NCI-H2029 (cell line): ENCODE measurements at regions not wholly inside any gene's neighbourhood (a gene's known extent, or its start where the extent isn't known, plus 50 kb on each side); places are given as distances from the start of the nearest gene placed in this dataset.
A peak's percentile ranks its signal among the peaks of the same experiment; 100 is the strongest.

Experiments used
- DNase-seq: peaks from one replicate; lab custom pipeline; 2025; lab: John Stamatoyannopoulos, UW

DNA sequence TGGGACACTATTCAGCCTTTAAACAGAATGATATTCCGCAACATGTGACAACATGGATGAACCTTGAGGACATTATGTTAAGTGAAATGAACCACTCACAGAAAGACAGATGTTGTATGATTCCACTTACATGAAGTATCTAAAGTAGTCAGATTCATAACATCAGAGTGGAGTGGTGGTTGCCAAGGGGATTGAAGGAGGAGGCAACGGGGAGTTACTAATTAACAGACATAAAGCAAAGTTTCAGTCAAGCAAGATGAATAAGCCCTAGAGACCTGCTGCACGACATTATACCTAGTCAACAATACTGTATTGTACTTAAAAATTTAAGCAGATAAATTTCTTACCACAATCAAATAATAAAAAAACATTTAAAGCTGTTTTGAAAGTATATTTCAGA is 105.0 kb upstream of the NR0B1 start:
- no peak for DNase-seq

DNA sequence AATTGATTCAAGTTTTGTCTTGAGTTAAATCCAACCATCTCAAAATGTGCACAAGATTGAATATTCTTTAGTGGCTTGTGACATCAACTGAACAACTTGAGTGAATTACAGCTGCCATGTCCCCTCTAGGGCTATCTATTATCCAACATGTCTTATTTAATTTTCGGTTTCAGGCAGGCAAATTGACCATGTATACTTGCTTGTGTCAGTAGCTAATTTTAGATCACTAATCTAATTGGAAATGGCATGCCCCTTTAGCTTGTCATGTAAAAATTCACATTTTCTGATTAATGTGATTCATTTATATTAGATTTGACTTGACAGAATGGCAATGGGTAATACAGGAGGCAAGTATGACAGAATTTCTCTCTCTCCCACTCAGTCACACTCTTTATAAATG is 93.2 kb upstream of the NR0B1 start:
- DNase-seq, result no peak

DNA sequence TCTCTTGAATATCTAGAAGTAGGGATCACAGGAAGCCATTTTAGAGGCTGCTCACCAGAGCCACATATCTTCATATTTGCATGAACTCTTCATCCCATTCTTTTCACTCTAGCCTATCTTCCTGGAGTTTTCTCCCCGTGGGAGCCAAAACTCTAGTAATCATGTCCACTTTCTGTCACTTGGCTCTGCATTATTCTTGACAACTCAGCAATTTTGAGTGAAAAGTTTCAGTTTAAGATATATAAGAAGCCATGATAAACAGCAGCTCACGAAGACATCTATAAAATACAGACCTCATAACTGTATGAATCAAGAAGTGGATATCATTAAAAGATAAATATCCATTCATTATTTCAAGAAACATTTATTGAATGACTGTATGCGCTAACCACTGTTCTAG is 79.1 kb upstream of the NR0B1 start:
- no peak for DNase-seq

DNA sequence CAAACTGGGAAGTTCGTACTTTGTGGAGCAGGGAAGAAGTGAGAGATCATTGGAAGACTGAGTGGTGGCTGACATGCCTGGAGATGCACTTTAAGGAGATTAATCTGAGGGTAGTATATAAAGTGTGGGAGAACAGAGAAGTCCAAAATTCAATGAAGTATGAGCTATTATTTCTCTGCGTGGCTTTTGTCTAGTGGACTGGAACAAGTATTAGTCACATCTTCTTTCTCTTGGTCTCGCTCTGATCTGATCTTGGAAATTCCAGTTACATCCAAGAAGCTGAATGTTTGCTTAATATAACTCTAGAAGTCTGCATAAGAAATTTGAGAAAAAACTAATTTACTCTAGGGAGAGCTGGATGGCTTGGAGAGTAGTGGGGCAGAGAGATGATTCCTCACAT is 64.8 kb upstream of the NR0B1 start:
- DNase-seq, result no peak

DNA sequence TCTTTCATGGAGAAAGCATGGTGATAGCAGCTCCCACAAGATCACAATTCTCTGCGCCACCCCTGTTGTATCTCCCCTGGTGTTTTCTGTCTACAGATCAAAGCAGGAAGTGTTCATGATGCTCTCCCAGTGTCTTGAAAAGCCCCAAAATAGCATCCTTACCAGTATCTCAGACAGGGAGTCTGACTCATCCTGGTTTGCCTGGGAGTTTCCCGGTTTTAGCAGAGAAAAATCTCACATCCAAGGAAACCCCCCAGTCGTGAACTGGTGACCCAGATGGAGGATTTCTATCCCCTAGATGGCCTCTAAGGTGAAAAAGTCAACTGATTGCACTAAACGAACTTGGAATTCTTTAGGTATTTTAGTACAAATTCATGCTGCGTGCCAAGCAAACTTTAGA is 64.3 kb upstream of the NR0B1 start:
- DNase-seq, result no peak

DNA sequence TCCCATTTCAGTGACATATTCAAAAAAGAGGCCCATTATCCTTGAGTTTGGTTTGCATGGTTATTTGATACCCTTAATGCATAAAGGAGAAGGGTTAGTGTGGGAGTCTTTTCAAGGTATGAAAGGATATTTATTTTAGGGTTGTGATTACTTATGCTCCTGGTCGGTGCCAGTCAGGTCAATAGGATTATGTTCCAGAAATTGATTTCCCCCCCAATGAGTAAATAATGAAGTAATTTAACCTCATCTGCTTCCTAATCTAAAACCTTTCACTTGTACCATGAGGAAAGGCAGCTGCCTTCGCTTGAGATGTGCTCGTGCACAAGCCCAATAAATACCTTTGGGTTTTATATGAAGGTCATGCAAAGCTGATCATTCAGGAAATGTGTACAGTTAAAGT is 55.0 kb upstream of the NR0B1 start:
- DNase-seq, result peak; percentile 51
